ENCODE measurements at regions not wholly inside any gene's neighbourhood (a gene's known extent, or its start where the extent isn't known, plus 50 kb on each side); places are given as distances from the start of the nearest gene placed in this dataset.
A peak's percentile ranks its signal among the peaks of the same experiment; 100 is the strongest.

DNA sequence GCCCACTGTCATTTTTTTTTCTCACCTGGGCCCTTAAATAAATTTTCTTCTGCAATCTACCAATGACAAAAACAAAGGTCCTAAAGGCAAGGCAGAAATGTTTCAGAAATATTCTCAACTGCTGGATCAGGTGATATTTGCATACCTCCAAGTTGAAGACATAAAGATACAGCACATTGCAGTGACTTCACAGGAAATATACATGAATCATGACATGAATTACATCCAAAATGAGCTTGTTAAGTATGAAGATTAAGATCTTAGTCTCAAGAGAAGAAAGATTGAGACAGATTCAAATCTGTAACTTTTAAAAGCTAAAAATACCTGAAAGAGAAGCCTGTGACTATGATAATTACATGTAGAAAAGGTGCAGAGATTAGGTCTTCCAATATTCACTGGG lies 207.8 kb downstream of the SIPA1L2 start:
- Histone ChIP-seq H2AFZ (ENCODE audit: control insufficient read depth, low read length) (no peak overlapping the region), H3K9ac (ENCODE audit: control insufficient read depth, extremely low read depth, insufficient read depth, low read length) (no peak overlapping the region), H4K20me1 (ENCODE audit: control insufficient read depth, extremely low read depth, insufficient read depth, low read length) (no peaks in the 10 kb centered on the region), H3K36me3 (ENCODE audit: control insufficient read depth in 2 of 2, extremely low read depth in 1 of 2, insufficient read depth in 2 of 2, low read length in 2 of 2) (no peaks in the 10 kb centered on the region), H3K4me2 (ENCODE audit: control insufficient read depth, extremely low read depth, insufficient read depth, low read depth, low read length) (no peak overlapping the region), H3K9me3 (ENCODE audit: control insufficient read depth, low read depth, low read length) (no peaks in the 10 kb centered on the region), H3K79me2 (ENCODE audit: control insufficient read depth, insufficient read depth, low read length) (no peaks in the 10 kb centered on the region), H3K4me3 (ENCODE audit: control insufficient read depth in 2 of 3, extremely low read depth in 1 of 3, insufficient read depth in 2 of 3, low read depth in 1 of 3, low read length in 3 of 3) (no peak overlapping the region), H3K4me1 (ENCODE audit: control insufficient read depth, extremely low read depth, insufficient read depth, low read length) (peaks cover 14% of the 10 kb centered on the region), H3K9me1 (ENCODE audit: control insufficient read depth, extremely low read depth, insufficient read depth, low read length) (no peaks in the 10 kb centered on the region), H3K27ac (ENCODE audit: control insufficient read depth, insufficient read depth, low read length) (peak overlapping the region; percentile 36), H3K27me3 (ENCODE audit: control insufficient read depth, extremely low read depth, insufficient read depth, low read length) (no peaks in the 10 kb centered on the region)
- dilution Hi-C loops (cut with MboI; ENCODE audit: extremely low pct_ligation_motif_present, low sequenced_read_pairs) = no loop called here
- no peak for DNase-seq (ENCODE audit: low read depth, low spot score)
- TF ChIP-seq, protein P1, sequence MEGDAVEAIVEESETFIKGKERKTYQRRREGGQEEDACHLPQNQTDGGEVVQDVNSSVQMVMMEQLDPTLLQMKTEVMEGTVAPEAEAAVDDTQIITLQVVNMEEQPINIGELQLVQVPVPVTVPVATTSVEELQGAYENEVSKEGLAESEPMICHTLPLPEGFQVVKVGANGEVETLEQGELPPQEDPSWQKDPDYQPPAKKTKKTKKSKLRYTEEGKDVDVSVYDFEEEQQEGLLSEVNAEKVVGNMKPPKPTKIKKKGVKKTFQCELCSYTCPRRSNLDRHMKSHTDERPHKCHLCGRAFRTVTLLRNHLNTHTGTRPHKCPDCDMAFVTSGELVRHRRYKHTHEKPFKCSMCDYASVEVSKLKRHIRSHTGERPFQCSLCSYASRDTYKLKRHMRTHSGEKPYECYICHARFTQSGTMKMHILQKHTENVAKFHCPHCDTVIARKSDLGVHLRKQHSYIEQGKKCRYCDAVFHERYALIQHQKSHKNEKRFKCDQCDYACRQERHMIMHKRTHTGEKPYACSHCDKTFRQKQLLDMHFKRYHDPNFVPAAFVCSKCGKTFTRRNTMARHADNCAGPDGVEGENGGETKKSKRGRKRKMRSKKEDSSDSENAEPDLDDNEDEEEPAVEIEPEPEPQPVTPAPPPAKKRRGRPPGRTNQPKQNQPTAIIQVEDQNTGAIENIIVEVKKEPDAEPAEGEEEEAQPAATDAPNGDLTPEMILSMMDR (optimal IDR thresholded peaks at IDR 0.05 in 1 of 3, IDR thresholded peaks at IDR 0.05 in 1 of 3, conservative IDR thresholded peaks at IDR 0.05 in 1 of 3; ENCODE audit: extremely low read depth in 1 of 3, insufficient read depth in 2 of 3, low read length in 3 of 3) = no peak
- no peak for TF ChIP-seq EZH2 (IDR thresholded peaks at IDR 0.05; ENCODE audit: low read length)
- peak; percentile 29 for FAIRE-seq

DNA sequence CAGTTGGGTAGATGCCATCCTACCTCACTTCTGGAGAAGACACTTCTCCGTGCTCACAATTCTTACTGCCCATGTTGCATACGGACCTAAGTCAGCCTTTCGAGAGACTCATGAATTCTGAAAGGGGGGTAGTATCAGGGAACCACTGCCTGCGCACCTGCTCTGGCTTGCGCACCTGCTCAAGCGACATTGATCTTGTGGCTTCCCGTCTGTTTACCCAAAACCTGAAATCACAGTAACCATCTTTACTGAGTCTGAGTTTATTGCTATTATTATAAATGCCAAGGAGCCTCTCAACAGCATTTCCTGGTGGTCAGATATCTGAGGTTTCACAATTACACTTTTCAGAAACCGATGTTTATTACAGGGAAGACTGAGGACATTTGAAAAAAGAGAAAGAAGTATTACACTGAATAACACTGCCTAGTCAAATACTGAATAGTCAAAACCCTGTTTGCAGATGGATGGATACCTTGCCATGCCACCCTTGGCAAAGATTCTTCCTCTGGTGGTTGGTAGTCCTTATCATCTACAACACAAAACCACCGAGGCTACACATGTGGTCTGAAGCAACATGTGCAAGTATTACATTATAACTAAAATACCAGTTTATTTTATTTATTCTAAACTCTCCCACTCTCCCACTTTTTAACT lies 208.7 kb downstream of the SIPA1L2 start:
- Histone ChIP-seq H3K27ac (ENCODE audit: control insufficient read depth, insufficient read depth, low read length) (no peak overlapping the region), H3K9me3 (ENCODE audit: control insufficient read depth, low read depth, low read length) (no peaks in the 10 kb centered on the region)

More for the DNA sequence above, 208.7 kb downstream of the SIPA1L2 start:
- H3K9ac ChIP-seq (ENCODE audit: control insufficient read depth, extremely low read depth, insufficient read depth, low read length) = no peak overlapping the region
- no peak overlapping the region for H2AFZ ChIP-seq (ENCODE audit: control insufficient read depth, low read length)
- FAIRE-seq (no peak), DNase-seq (ENCODE audit: low read depth, low spot score) (no peak)
- TF ChIP-seq, protein P1 (optimal IDR thresholded peaks at IDR 0.05 in 1 of 3, IDR thresholded peaks at IDR 0.05 in 1 of 3, conservative IDR thresholded peaks at IDR 0.05 in 1 of 3; ENCODE audit: extremely low read depth in 1 of 3, insufficient read depth in 2 of 3, low read length in 3 of 3) = no peak
- no peak for TF ChIP-seq EZH2 (IDR thresholded peaks at IDR 0.05; ENCODE audit: low read length)
- H3K9me1 ChIP-seq (ENCODE audit: control insufficient read depth, extremely low read depth, insufficient read depth, low read length) = no peaks in the 10 kb centered on the region
- H3K36me3 ChIP-seq (ENCODE audit: control insufficient read depth in 2 of 2, extremely low read depth in 1 of 2, insufficient read depth in 2 of 2, low read length in 2 of 2) = no peaks in the 10 kb centered on the region
- H3K4me2 ChIP-seq (ENCODE audit: control insufficient read depth, extremely low read depth, insufficient read depth, low read depth, low read length) = no peak overlapping the region
- no peaks in the 10 kb centered on the region for H3K79me2 ChIP-seq (ENCODE audit: control insufficient read depth, insufficient read depth, low read length)
- dilution Hi-C loops (cut with MboI; ENCODE audit: extremely low pct_ligation_motif_present, low sequenced_read_pairs) = no loop called here
- H3K27me3 ChIP-seq (ENCODE audit: control insufficient read depth, extremely low read depth, insufficient read depth, low read length) = no peaks in the 10 kb centered on the region
- H3K4me1 ChIP-seq (ENCODE audit: control insufficient read depth, extremely low read depth, insufficient read depth, low read length) = peaks cover 14% of the 10 kb centered on the region
- H4K20me1 ChIP-seq (ENCODE audit: control insufficient read depth, extremely low read depth, insufficient read depth, low read length) = no peaks in the 10 kb centered on the region
- no peak overlapping the region for H3K4me3 ChIP-seq (ENCODE audit: control insufficient read depth in 2 of 3, extremely low read depth in 1 of 3, insufficient read depth in 2 of 3, low read depth in 1 of 3, low read length in 3 of 3)

All from keratinocyte (primary cell).